HG03575 (cell line): ENCODE measurements at regions not wholly inside any gene's neighbourhood (a gene's known extent, or its start where the extent isn't known, plus 50 kb on each side); places are given as distances from the start of the nearest gene placed in this dataset.

Source experiments
- ATAC-seq: cut with Tn5 transposase; IDR thresholded peaks from one replicate; pipeline ENCODE4 v1.9.1; 2021; ENCODE audit not compliant: unreplicated experiment, insufficient number of reproducible peaks, low FRiP score; ENCODE audit errors: extremely low read depth

- no peak for ATAC-seq
Measured at GRCh38 chr17:12600349-12600748, 65.3 kb upstream of the MYOCD start.

DNA sequence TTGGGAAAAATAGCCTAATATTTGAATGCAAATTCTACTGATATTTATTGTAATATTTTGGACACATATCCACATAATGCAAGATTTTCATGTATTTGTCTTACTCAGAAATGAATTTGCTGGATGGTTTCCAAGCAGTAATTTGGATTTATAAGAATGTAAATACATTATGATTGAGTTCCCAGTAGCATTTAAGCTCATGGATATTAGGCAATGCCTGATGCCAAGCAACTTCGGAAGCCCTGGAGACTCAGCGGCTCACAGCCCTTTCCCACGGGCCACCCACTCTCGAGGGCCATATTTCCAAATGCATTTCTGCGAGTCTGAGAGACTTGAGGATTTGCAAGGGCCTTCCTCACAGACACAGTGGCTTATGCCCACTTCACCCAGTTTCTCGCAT lies 62.1 kb upstream of the MYOCD start:
- no peak for ATAC-seq

DNA sequence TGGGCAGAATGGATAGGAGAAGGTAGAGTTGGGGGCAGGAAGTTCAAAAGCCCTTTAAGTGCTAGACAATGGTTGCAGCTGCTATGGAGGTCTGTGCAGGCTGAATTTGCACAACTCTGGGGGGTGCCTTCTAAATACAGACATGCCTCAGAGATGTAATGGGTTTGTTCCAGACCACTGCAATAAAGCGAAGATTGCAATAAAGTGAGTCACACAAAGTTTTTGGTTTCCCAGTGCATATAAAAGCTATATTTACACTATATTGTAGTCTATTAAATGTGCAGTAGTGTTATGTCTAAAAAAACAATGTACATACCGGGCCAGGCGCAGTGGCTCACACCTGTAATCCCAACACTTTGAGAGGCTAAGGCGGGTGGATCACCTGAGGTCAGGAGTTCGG lies 60.5 kb upstream of the MYOCD start:
- no peak for ATAC-seq

DNA sequence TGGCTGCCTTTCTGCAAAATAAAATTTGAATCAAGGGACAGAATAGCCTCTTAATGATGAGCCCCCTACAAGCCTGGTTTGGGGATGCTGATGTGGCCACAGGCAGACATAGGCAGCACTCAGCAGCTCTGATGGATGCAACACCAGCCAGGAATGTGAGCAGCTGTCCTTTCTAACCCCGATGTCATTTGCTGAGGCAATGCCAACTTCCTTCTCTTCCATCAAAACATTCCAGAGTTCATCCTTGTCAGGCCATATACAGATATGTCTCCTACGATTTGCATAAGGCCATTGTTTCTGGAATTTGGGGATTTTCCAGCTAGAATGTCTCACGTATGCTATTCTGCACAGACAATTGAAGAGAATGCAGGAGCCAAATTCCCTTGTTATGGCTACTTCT lies 52.1 kb upstream of the MYOCD start:
- ATAC-seq, result no peak
